PC-9 (cell line): ENCODE measurements at regions not wholly inside any gene's neighbourhood (a gene's known extent, or its start where the extent isn't known, plus 50 kb on each side); places are given as distances from the start of the nearest gene placed in this dataset.
A peak's percentile ranks its signal among the peaks of the same experiment; 100 is the strongest.

ENCODE experiments used
- BruUV-seq: library from RNA; stranded (reverse); fragments of 400-500 nt; replicated peaks from 2 replicates; lab custom pipeline; 2021; lab: Mats Ljungman, UMichigan
- CTCF ChIA-PET: fragments of 300-600 bp; sonication (Branson Sonifier 250); formaldehyde crosslinking; loops from one replicate; lab custom pipeline; 2022; ENCODE audit warnings: antibody characterized with exemption; lab: Charles Lee
- POLR2A ChIA-PET: fragments of 300-600 bp; sonication (Branson Sonifier 250); formaldehyde crosslinking; loops from one replicate; lab custom pipeline; 2022; ENCODE audit warnings: antibody characterized with exemption; ENCODE audit not compliant: unreplicated experiment; lab: Charles Lee
- DNase-seq, 2 experiments: peaks; one replicate each; pipeline versions ENCODE4 v3.0.0 to v3.0.0-alpha.2; 2015 to 2022; ENCODE audit warnings: mixed read lengths in 1 of 2
- H2AFZ ChIP-seq: fragments of 200-600 bp; sonication (generic); 2 replicates; pipeline ENCODE4 v1.8.1; 2017; ENCODE audit warnings: antibody characterized with exemption
- H3F3A ChIP-seq: fragments of 200-600 bp; sonication (generic); 2 replicates; pipeline ENCODE4 v1.8.1; 2017; ENCODE audit warnings: antibody characterized with exemption, mild to moderate bottlenecking, low read depth; ENCODE audit not compliant: insufficient read depth
- H3K27ac ChIP-seq: fragments of 200-600 bp; sonication (generic); 2 replicates; pipeline ENCODE4 v1.6.1; 2016; ENCODE audit warnings: mixed run types
- H3K27me3 ChIP-seq: fragments of 200-600 bp; sonication (generic); 2 replicates; pipeline ENCODE4 v1.6.1; 2016; ENCODE audit warnings: low read depth, mixed run types; ENCODE audit not compliant: insufficient read depth
- H3K36me3 ChIP-seq: fragments of 200-600 bp; sonication (generic); 2 replicates; pipeline ENCODE4 v1.6.1; 2016; ENCODE audit warnings: low read depth, mixed run types
- H3K4me1 ChIP-seq: fragments of 200-600 bp; sonication (generic); replicated peaks from 2 replicates; pipeline ENCODE4 v1.6.1; 2016; ENCODE audit warnings: mixed run types; ENCODE audit not compliant: insufficient read depth
- H3K4me2 ChIP-seq: fragments of 200-600 bp; sonication (generic); 2 replicates; pipeline ENCODE4 v1.6.1; 2017; ENCODE audit warnings: mixed run types
- H3K4me3 ChIP-seq: fragments of 200-600 bp; sonication (generic); 2 replicates; pipeline ENCODE4 v1.6.1; 2016; ENCODE audit warnings: mixed run types
- H3K79me2 ChIP-seq: fragments of 200-600 bp; sonication (generic); 2 replicates; pipeline ENCODE4 v1.6.1; 2017; ENCODE audit warnings: low read depth, mixed run types
- H3K9me2 ChIP-seq: fragments of 200-600 bp; sonication (generic); 2 replicates; pipeline ENCODE4 v1.8.1; 2017; ENCODE audit warnings: mild to moderate bottlenecking; ENCODE audit not compliant: insufficient read depth
- H3K9me3 ChIP-seq: fragments of 200-600 bp; sonication (generic); 2 replicates; pipeline ENCODE4 v1.8.1; 2016; ENCODE audit warnings: low read depth; ENCODE audit not compliant: insufficient read depth
- H4K20me1 ChIP-seq: fragments of 200-600 bp; sonication (generic); 2 replicates; pipeline ENCODE4 v1.8.1; 2017; ENCODE audit not compliant: insufficient read depth
- EZH2 ChIP-seq: fragments of 200-600 bp; sonication (generic); IDR thresholded peaks from 2 replicates; pipeline ENCODE4 v1.8.0; 2017; ENCODE audit warnings: antibody characterized with exemption, low read depth
- intact Hi-C: fragments of 100-400 bp; cut with micrococcal nuclease; formaldehyde crosslinking; loops from one replicate; pipeline ENCODE4 v1.10.0; 2022; ENCODE audit not compliant: unreplicated experiment
- TF ChIP-seq, protein P1 (sequence below): fragments of 200-600 bp; sonication (generic); conservative IDR thresholded peaks from 2 replicates; pipeline ENCODE4 v1.6.1; 2017; ENCODE audit warnings: mixed run types, antibody characterized with exemption, mild to moderate bottlenecking, moderate library complexity

GRCh38 chr11:122421702-122422101, 233.8 kb upstream of the UBASH3B start:
- Histone ChIP-seq H3F3A (no peaks in the 10 kb centered on the region), H3K27me3 (no peaks in the 10 kb centered on the region), H3K4me3 (no peak overlapping the region), H3K9me2 (no peaks in the 10 kb centered on the region), H2AFZ (no peak overlapping the region), H4K20me1 (no peaks in the 10 kb centered on the region), H3K79me2 (no peaks in the 10 kb centered on the region), H3K4me1 (no peaks in the 10 kb centered on the region), H3K36me3 (no peaks in the 10 kb centered on the region), H3K9me3 (no peaks in the 10 kb centered on the region), H3K27ac (no peak overlapping the region), H3K4me2 (no peak overlapping the region)
- no peak for DNase-seq
- ChIA-PET CTCF (no interaction called here), POLR2A (no interaction called here)
- intact Hi-C loops = no loop called here
- BruUV-seq = no TSS peak
- TF ChIP-seq, protein P1, sequence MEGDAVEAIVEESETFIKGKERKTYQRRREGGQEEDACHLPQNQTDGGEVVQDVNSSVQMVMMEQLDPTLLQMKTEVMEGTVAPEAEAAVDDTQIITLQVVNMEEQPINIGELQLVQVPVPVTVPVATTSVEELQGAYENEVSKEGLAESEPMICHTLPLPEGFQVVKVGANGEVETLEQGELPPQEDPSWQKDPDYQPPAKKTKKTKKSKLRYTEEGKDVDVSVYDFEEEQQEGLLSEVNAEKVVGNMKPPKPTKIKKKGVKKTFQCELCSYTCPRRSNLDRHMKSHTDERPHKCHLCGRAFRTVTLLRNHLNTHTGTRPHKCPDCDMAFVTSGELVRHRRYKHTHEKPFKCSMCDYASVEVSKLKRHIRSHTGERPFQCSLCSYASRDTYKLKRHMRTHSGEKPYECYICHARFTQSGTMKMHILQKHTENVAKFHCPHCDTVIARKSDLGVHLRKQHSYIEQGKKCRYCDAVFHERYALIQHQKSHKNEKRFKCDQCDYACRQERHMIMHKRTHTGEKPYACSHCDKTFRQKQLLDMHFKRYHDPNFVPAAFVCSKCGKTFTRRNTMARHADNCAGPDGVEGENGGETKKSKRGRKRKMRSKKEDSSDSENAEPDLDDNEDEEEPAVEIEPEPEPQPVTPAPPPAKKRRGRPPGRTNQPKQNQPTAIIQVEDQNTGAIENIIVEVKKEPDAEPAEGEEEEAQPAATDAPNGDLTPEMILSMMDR = no peak
- no peak for TF ChIP-seq EZH2

- Histone ChIP-seq H3K79me2 (no peaks in the 10 kb centered on the region), H3K9me2 (no peaks in the 10 kb centered on the region), H4K20me1 (no peaks in the 10 kb centered on the region), H3K27ac (no peak overlapping the region), H3K27me3 (no peaks in the 10 kb centered on the region), H3K36me3 (no peaks in the 10 kb centered on the region), H2AFZ (no peak overlapping the region), H3K4me2 (no peak overlapping the region), H3K4me1 (no peaks in the 10 kb centered on the region), H3K4me3 (no peak overlapping the region), H3K9me3 (peaks cover 9% of the 10 kb centered on the region; the same call in 1 of the 2 replicates), H3F3A (no peaks in the 10 kb centered on the region)
- CTCF ChIA-PET = no interaction called here
- intact Hi-C loops = no loop called here
- DNase-seq = peak in 1 of 2 experiments; percentile 47
- no TSS peak for BruUV-seq
- TF ChIP-seq EZH2 = no peak
- TF ChIP-seq, protein P1 = no peak
- POLR2A ChIA-PET = interaction anchor here (0.7 kb wide), 1 partner anchor 17 kb away, joined by 4 read pairs; no protein-coding TSS in a partner anchor
These were observed 237.5 kb upstream of the UBASH3B start for GRCh38 chr11:122418032-122418431.

DNA sequence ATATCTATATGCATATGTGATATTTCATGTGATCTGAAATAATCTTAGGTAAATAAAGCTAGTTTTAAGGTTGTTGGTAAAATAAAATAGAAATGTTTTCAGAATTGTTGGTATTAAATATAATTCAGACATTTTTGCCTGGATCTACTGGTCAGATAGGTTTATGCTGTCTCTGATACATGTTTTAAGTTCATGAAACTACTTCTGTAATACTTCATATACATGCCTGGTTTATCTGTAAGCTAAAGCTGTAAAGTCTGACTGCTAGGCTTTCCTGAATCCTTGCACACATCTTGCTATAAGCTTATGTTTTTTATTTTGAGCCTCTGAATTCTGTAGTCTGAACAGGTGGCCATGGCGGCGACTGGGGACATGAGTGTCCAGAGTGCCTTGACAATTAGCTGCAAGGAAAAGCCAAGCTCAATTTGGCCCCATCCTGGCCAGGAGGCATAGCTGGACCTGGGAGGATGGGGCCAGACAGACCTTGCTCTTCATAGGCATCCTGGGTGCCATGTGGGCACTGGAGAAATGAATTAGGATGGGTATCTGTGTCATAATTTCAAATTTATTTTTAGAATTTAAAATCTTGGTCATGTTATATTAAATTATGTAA, 241.0 kb upstream of the UBASH3B start:
- DNase-seq = no peak
- Histone ChIP-seq H4K20me1 (no peaks in the 10 kb centered on the region), H3F3A (no peaks in the 10 kb centered on the region), H2AFZ (no peak overlapping the region), H3K79me2 (no peaks in the 10 kb centered on the region), H3K9me3 (peaks cover 9% of the 10 kb centered on the region; the same call in 1 of the 2 replicates), H3K4me2 (no peak overlapping the region), H3K36me3 (no peaks in the 10 kb centered on the region), H3K4me3 (no peak overlapping the region), H3K27ac (no peak overlapping the region), H3K4me1 (no peaks in the 10 kb centered on the region), H3K27me3 (no peaks in the 10 kb centered on the region), H3K9me2 (no peaks in the 10 kb centered on the region)
- intact Hi-C loops = no loop called here
- BruUV-seq = no TSS peak
- CTCF ChIA-PET = no interaction called here
- TF ChIP-seq EZH2 = no peak
- TF ChIP-seq, protein P1 = no peak
- POLR2A ChIA-PET = no interaction called here
